HCEC 1CT (cell line): ENCODE measurements at regions not wholly inside any gene's neighbourhood (a gene's known extent, or its start where the extent isn't known, plus 50 kb on each side); places are given as distances from the start of the nearest gene placed in this dataset.
"Not testable (repeated sequence)": the region's sequence is repeated elsewhere in the genome, so short reads cannot be mapped to it uniquely, and the experiment has no call there.

ENCODE experiments used
- DNase-seq: peaks from one replicate; pipeline ENCODE4 v3.0.0-alpha.2; 2017

GRCh38 chr10:61612450-61612849, 50.3 kb upstream of the CABCOCO1 start:
- DNase-seq: no peak

DNA sequence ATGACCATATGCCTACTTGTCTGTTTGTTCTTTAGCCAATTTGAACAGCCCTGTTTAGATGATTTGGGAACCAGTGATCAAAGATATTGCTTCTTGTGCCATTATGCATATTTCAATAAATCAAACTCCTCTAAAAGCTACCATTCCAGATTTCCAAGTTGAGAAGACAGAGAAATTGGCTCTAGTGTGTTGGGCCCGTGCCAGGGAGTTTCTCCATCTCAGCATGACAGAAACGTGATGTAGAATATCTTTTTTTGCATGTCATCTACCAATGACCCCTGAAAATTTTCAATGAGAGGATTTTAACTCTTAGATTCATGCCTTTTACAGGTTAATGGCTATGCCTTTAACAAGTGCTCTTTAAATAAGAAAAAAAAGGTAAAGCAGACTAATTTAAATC, 50.7 kb upstream of the CABCOCO1 start:
- DNase-seq: no peak

DNA sequence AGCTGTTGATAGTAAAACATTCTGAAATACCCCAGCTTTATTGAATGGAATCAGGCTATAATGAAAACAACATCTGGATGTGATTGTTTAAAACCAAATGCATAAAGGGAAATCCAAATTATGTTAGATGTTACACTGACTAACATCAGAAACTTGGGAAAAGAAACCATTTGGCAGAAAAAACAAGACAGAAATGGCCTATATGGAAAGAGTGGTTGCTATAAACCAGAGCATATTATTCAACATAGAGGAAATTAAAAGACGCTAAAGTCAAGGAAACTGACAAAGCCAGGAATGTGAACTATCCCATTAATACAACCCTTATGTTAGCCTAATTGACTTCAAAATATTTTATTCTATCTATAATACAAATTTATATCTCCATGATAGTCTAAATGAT, 53.0 kb upstream of the CABCOCO1 start:
- no peak for DNase-seq

- no peak for DNase-seq
Observed at GRCh38 chr10:61608255-61609033, 54.3 kb upstream of the CABCOCO1 start.

DNA sequence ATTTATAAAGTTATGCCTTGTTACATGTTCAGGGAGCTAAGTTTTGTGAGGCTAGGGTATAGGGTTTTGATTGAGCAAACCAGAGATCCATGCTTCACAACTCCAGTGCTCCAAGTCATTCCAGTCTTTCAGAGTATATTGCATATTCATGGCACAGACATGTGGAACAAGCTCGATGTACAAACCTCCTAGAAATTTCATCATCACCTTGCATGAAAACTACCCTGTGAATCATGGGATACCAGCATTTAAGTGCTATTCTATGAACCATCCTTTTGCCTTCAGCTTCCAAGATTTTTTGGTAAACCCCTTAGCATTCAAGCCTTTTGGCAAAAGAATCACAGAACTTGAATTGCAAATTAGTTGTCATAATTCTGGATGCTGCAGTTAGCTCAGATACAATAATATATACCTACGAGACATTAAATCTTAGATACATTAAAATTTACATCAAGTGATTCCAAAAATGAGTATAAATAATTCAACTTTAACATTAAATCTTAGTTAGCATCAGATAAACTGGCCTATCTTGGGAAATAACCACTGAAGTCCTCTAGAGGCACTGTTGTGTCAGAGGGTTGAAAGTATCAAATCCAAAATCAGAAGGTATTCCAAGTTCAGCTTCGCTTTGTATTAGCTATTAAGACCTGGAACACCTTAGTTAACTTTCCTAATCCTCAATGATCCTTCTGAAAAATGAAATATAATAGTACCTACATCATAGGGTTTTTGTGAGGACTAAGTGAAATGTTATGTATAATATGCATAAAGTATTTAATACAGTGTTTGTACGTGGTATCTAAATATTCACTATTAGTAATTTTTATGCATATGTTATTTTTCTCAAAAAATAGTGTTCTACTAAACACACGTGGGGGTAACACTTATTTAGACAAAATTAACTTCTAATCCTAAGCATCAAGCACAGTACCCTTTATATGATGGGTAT, 55.5 kb upstream of the CABCOCO1 start:
- DNase-seq: peak; percentile 26

DNA sequence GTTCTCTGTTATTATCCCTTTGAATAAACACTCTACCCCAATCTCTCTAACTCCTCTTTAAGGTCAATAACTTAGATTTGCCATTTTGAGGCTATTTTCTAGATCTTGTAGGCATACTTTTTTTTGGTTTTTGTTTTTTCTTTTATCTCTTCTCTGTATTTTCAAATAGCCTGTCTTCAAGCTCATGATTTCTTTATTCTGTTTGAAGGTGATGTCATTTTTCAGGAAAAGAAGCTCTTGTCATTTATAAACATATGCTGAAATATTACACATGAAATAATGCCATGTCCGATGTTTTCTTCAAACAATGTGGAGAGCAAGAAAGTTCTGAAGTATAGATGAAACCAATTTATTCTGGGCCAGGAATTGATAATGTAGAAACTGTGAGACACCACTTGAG, 57.5 kb upstream of the CABCOCO1 start:
- DNase-seq: no peak

- DNase-seq: no peak
Observed at GRCh38 chr10:61600399-61600798, 62.3 kb upstream of the CABCOCO1 start.

GRCh38 chr10:61594430-61594829, 68.3 kb upstream of the CABCOCO1 start:
- no peak for DNase-seq

DNA sequence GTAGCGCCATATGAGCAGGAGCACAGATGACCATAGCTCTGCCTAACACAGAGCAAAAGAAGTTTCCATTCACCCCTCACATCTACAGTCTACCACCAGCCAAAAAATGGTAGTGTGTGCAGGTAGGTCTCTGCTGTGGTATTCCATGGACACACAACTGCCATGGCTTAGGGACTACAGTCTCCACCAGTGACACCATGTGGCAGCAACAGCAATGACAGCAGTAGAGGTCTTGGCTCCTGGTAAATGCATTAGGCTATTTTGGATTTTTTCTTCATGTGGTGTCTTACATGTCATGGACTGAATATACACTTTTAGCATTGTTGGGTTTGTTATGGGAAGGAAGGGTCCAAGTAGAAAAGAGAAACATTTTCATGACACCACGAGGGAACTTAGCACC, 70.1 kb upstream of the CABCOCO1 start:
- DNase-seq: peak; percentile 34

- no peak for DNase-seq
Observed at GRCh38 chr10:61589547-61590243, 73.0 kb upstream of the CABCOCO1 start.

DNA sequence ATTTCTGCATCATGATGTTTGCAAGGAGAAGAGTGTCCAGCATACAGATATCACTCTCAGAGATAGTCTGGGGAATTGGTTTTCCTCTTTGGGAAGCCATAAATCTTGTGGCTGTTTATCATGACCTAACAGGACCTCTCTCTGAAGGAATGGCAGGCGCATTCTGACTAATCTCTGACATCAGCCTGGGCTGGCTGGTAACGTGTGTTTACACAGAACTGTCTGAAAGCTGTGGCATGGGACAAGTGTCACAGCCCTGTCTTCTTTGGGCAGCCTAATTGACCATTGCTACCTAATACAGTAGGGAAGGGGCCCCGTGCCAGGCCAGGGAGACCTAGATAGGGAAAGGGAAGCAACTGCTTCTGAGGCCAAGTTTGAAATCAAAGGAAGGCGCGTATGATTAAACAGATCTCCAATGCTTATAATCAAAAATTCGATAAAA, 73.9 kb upstream of the CABCOCO1 start:
- DNase-seq: peak; percentile 20

GRCh38 chr10:61586829-61587228, 75.9 kb upstream of the CABCOCO1 start:
- DNase-seq: no peak

DNA sequence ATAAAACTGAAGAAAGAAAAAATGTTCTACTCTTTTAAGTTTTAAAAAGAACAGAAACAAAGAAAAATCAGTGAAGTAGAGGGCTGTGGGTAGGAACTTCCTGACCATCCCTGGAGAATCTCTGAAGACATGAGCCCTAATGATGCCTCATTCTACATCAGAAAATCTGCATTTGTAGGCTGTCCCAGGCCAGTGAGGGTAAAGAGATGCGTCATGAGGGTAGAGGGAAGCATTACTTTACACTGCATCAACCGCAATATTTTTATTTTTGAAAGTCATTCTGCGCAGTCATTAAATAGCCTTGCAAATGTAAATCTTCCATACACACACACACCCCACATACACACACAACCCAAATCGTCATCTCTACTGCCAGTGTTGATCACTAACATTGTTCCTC, 82.1 kb upstream of the CABCOCO1 start:
- DNase-seq: no peak

DNA sequence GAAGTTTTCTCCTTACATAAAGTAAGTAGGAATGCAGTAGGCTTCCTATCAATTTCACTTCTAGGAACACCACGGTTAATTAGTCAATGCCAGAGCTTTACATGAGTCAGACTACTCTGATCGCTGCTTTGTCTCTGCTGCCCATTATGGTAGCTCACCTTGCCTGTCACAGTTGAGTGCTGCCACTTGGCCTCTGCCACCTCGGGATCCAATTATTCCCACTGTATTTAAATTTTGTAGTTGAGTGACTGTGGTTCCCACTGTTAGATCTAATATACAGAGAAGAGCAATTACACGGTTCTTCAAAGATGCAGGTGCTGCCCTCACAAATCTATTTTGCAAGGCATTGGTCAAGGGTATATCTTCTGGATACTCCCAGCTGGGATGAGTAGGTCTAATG, 92.5 kb upstream of the CABCOCO1 start:
- DNase-seq: not testable (repeated sequence)

- DNase-seq: no peak
Observed at GRCh38 chr10:61567729-61568128, 95.0 kb upstream of the CABCOCO1 start.

DNA sequence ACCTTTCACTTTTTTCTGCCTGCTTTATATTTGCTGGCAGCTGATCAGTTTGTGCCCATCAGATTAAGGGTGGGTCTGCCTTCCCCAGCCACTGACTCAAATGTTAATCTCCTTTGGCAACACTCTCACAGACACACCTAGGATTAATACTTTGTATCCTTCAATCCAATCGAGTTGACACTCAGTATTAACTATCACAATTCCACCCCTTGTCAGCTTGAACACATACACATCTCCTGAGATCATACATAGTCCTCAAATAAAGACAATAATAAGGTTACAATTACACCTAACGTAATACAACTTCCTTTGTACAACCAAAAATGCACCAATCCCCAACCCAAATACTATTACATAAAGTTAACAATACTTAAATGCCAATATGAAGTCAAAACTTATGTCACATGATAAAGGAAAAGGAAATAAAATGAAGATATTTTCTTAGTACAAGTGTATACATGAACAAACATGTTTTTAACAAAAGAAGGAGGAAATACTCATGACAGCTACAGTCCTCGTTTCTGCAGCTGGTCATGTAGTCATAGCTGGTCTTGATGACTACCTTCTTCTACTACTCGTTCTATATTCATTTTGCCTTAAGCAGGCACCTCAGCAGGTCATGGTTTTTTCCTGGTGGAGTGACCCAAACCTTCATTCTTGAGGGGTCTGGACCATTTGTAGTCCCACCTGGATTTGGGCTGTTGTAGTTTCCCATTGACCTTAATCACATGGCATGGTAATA, 96.7 kb upstream of the CABCOCO1 start:
- no peak for DNase-seq

- DNase-seq: no peak
Observed at GRCh38 chr10:61564444-61564843, 98.3 kb upstream of the CABCOCO1 start.

GRCh38 chr10:61559615-61560014, 103.1 kb upstream of the CABCOCO1 start:
- no peak for DNase-seq

- no peak for DNase-seq
Observed at GRCh38 chr10:61558188-61558587, 104.5 kb upstream of the CABCOCO1 start.

DNA sequence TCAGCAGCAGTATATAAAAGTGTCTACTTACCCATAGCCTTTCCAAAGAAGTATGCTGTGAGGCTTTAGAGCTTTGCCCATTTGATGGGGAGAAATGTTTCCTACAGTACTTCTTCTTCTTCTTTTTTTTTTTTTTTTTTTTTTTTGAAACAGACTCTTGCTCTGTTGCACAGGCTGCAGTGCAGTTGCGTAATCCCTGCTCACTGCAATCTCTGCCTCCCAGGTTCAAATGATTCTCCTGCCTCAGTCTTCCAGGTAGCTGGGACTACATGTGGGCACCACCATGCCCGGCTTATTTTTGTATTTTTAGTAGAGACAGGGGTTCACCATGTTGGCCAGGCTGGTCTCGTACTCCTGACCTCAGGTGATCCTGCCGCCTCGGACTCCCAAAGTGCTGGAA, 101.7 kb upstream of the TMEM26 start:
- DNase-seq: no peak

- DNase-seq: no peak
Observed at GRCh38 chr10:61549861-61550260, 96.7 kb upstream of the TMEM26 start.

- no peak for DNase-seq
Observed at GRCh38 chr10:61548364-61548763, 95.2 kb upstream of the TMEM26 start.

DNA sequence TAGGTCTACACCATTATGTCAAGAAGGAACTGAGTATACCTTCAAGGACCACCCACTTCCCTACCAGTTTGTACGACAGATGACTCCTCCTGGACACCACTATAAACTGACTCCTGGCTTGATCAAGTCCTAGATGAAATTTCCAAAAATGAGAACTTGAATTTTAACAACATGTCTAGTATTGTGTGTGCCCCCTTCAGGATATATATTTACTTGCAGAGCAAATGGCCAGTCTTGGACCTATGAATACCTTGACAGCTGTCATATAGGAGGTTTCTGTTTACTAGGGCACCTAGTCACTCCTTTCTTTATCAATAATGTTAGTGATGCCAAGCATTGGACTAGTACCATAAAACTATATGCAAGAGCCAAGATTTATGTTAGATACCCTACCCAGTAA, 94.1 kb upstream of the TMEM26 start:
- no peak for DNase-seq
